ENCODE measurements at regions not wholly inside any gene's neighbourhood (a gene's known extent, or its start where the extent isn't known, plus 50 kb on each side); places are given as distances from the start of the nearest gene placed in this dataset.

GRCh38 chr4:123878976-123879375 is 482.4 kb downstream of the SPRY1 start:
- no peak for DNase-seq (ENCODE audit: low spot score)

- no peak for DNase-seq (ENCODE audit: low spot score)
These were observed 484.0 kb downstream of the SPRY1 start for GRCh38 chr4:123880631-123881030.

GRCh38 chr4:123884922-123885321 is 488.3 kb downstream of the SPRY1 start:
- DNase-seq (ENCODE audit: low spot score): no peak

GRCh38 chr4:123889507-123889906 is 492.9 kb downstream of the SPRY1 start:
- DNase-seq (ENCODE audit: low spot score): no peak

GRCh38 chr4:123890889-123891288 is 494.3 kb downstream of the SPRY1 start:
- no peak for DNase-seq (ENCODE audit: low spot score)

- DNase-seq (ENCODE audit: low spot score): no peak
These were observed 495.3 kb downstream of the SPRY1 start for GRCh38 chr4:123891881-123892280.

- DNase-seq (ENCODE audit: low spot score): no peak
These were observed 495.9 kb downstream of the SPRY1 start for GRCh38 chr4:123892368-123892976.

- DNase-seq (ENCODE audit: low spot score): no peak
These were observed 496.7 kb downstream of the SPRY1 start for GRCh38 chr4:123893011-123893981.

- DNase-seq (ENCODE audit: low spot score): no peak
These were observed 500.0 kb downstream of the SPRY1 start for GRCh38 chr4:123896446-123897071.

- DNase-seq (ENCODE audit: low spot score): no peak
These were observed 502.5 kb downstream of the SPRY1 start for GRCh38 chr4:123898946-123899666.

GRCh38 chr4:123904882-123905281 is 508.3 kb downstream of the SPRY1 start:
- no peak for DNase-seq (ENCODE audit: low spot score)

GRCh38 chr4:123913598-123913997 is 517.0 kb downstream of the SPRY1 start:
- DNase-seq (ENCODE audit: low spot score): no peak

- DNase-seq (ENCODE audit: low spot score): no peak
These were observed 520.2 kb downstream of the SPRY1 start for GRCh38 chr4:123916821-123917220.

- no peak for DNase-seq (ENCODE audit: low spot score)
These were observed 523.0 kb downstream of the SPRY1 start for GRCh38 chr4:123919576-123920098.

GRCh38 chr4:123921339-123921738 is 524.7 kb downstream of the SPRY1 start:
- DNase-seq (ENCODE audit: low spot score): no peak

- no peak for DNase-seq (ENCODE audit: low spot score)
These were observed 526.3 kb downstream of the SPRY1 start for GRCh38 chr4:123922847-123923246.

- DNase-seq (ENCODE audit: low spot score): no peak
These were observed 527.9 kb downstream of the SPRY1 start for GRCh38 chr4:123924536-123924935.

GRCh38 chr4:123929565-123929964 is 533.0 kb downstream of the SPRY1 start:
- no peak for DNase-seq (ENCODE audit: low spot score)

- DNase-seq (ENCODE audit: low spot score): no peak
These were observed 534.4 kb downstream of the SPRY1 start for GRCh38 chr4:123930996-123931395.

GRCh38 chr4:123934096-123934495 is 537.5 kb downstream of the SPRY1 start:
- no peak for DNase-seq (ENCODE audit: low spot score)

GRCh38 chr4:123936621-123937043 is 540.0 kb downstream of the SPRY1 start:
- no peak for DNase-seq (ENCODE audit: low spot score)

GRCh38 chr4:123937581-123937980 is 541.0 kb downstream of the SPRY1 start:
- DNase-seq (ENCODE audit: low spot score): no peak

Measured in CD4-positive, alpha-beta T cell treated with Interleukin-15 for 4 hours (primary cell).